Endothelial cell of umbilical vein (primary cell): ENCODE measurements at regions not wholly inside any gene's neighbourhood (a gene's known extent, or its start where the extent isn't known, plus 50 kb on each side); places are given as distances from the start of the nearest gene placed in this dataset.

Source experiments
- BruUV-seq: library from RNA; stranded (reverse); fragments of 400-500 nt; replicated peaks from 2 replicates; lab custom pipeline; 2021; lab: Mats Ljungman, UMichigan
- CTCF ChIA-PET: fragments of 300-600, 350-600 bp; sonication (Branson Sonifier 250); formaldehyde crosslinking; loops from one replicate; lab custom pipeline; 2021; ENCODE audit warnings: antibody characterized with exemption, inconsistent platforms; lab: Charles Lee
- POLR2A ChIA-PET: fragments of 300-600, 350-600 bp; sonication (Branson Sonifier 250); formaldehyde crosslinking; loops from one replicate; lab custom pipeline; 2021; ENCODE audit warnings: antibody characterized with exemption, inconsistent platforms; lab: Charles Lee
- DNase-seq: peaks from one replicate; pipeline ENCODE4 v3.0.0-alpha.2; 2011; ENCODE audit warnings: low read depth, low spot score
- FAIRE-seq: peaks from 2 replicates; lab custom pipeline; 2011; peaks lifted over from hg19 to GRCh38; lab: Jason Lieb, UNC
- H2AFZ ChIP-seq: 2 replicates; pipeline ENCODE4 v1.6.0; 2012; ENCODE audit warnings: low read depth, low read length, control low read depth, inconsistent platforms
- H3K27ac ChIP-seq: 2 replicates; pipeline ENCODE4 v1.5.1; 2011; ENCODE audit warnings: low read depth, mild to moderate bottlenecking, control low read depth, low read length, moderate library complexity; ENCODE audit not compliant: insufficient read depth
- H3K27me3 ChIP-seq, 2 experiments: 2 replicates each; pipeline versions ENCODE4 v1.6.0 to v1.6.1; 2011; ENCODE audit warnings: low read length in 2 of 2, mixed read lengths in 1 of 2; ENCODE audit not compliant: control insufficient read depth in 2 of 2, insufficient read depth in 2 of 2
- H3K36me3 ChIP-seq, 2 experiments: 2 replicates in 1 of 2; 3 replicates in 1 of 2; pipeline ENCODE4 v1.5.1; 2011; ENCODE audit warnings: low read length in 2 of 2, mild to moderate bottlenecking in 1 of 2, moderate library complexity in 1 of 2; ENCODE audit not compliant: control insufficient read depth in 2 of 2, insufficient read depth in 2 of 2; ENCODE audit errors: extremely low read depth in 1 of 2
- H3K4me1 ChIP-seq: 3 replicates; pipeline ENCODE4 v1.5.1; 2011; ENCODE audit warnings: mild to moderate bottlenecking, low read length; ENCODE audit not compliant: control insufficient read depth, insufficient read depth; ENCODE audit errors: extremely low read depth
- H3K4me2 ChIP-seq: 2 replicates; pipeline ENCODE4 v1.6.1; 2011; ENCODE audit warnings: low read length, control low read depth, mixed read lengths; ENCODE audit not compliant: insufficient read depth
- H3K4me3 ChIP-seq, 3 experiments: fragments of 200-600 bp in 1 of 3; sonication (generic), shearing (Covaris generic) in 1 of 3; replicated peaks in 1 of 3; 2 replicates each; pipeline ENCODE4 v1.5.1; 2011 to 2016; ENCODE audit warnings: control low read depth in 3 of 3, low read length in 3 of 3, mild to moderate bottlenecking in 2 of 3, inconsistent platforms in 1 of 3, low read depth in 1 of 3, moderate library complexity in 1 of 3; ENCODE audit not compliant: insufficient read depth in 1 of 3
- H3K79me2 ChIP-seq: 2 replicates; pipeline ENCODE4 v1.6.0; 2012; ENCODE audit warnings: low read length, inconsistent platforms; ENCODE audit not compliant: control insufficient read depth, insufficient read depth
- H3K9ac ChIP-seq: replicated peaks from 2 replicates; pipeline ENCODE3; 2011; ENCODE audit warnings: low read length, control low read depth; ENCODE audit not compliant: insufficient read depth; ENCODE audit errors: extremely low read depth
- H3K9me1 ChIP-seq: replicated peaks from 3 replicates; pipeline ENCODE4 v1.6.0; 2011; ENCODE audit warnings: mild to moderate bottlenecking, low read length; ENCODE audit not compliant: control insufficient read depth, insufficient read depth; ENCODE audit errors: extremely low read depth
- H3K9me3 ChIP-seq: replicated peaks from 2 replicates; pipeline ENCODE4 v1.5.1; 2012; ENCODE audit warnings: low read length, inconsistent platforms; ENCODE audit not compliant: control insufficient read depth, insufficient read depth
- H4K20me1 ChIP-seq: replicated peaks from 2 replicates; pipeline ENCODE3; 2011; ENCODE audit warnings: mild to moderate bottlenecking, low read length; ENCODE audit not compliant: control insufficient read depth, insufficient read depth; ENCODE audit errors: extremely low read depth
- EZH2 ChIP-seq: IDR thresholded peaks from 2 replicates; pipeline ENCODE4 v1.6.1; 2012; ENCODE audit warnings: borderline replicate concordance, low read depth, mild to moderate bottlenecking, moderate library complexity, low read length, inconsistent platforms; ENCODE audit not compliant: severe bottlenecking
- FOS ChIP-seq: IDR thresholded peaks from 2 replicates; pipeline ENCODE4 v1.6.1; 2011; ENCODE audit warnings: mild to moderate bottlenecking, low read length, moderate library complexity, borderline replicate concordance; ENCODE audit not compliant: insufficient read depth
- GATA2 ChIP-seq: IDR thresholded peaks from 2 replicates; pipeline ENCODE4 v1.7.0; 2011; ENCODE audit warnings: low read depth, mild to moderate bottlenecking, moderate library complexity, mixed read lengths, low read length; ENCODE audit not compliant: insufficient read length, insufficient read depth
- JUN ChIP-seq: IDR thresholded peaks from 2 replicates; pipeline ENCODE4 v1.6.1; 2011; ENCODE audit warnings: borderline replicate concordance, low read depth; ENCODE audit not compliant: insufficient read length, insufficient read depth
- MYC ChIP-seq: IDR thresholded peaks from one replicate; pipeline ENCODE4 v1.6.1; 2011; ENCODE audit warnings: mild to moderate bottlenecking, low read depth, low read length
- POLR2A ChIP-seq: IDR thresholded peaks from 2 replicates; pipeline ENCODE4 v1.6.1; 2012; ENCODE audit warnings: low read depth, mild to moderate bottlenecking, control low read depth, low read length
- POLR2AphosphoS5 ChIP-seq: IDR thresholded peaks from 2 replicates; pipeline ENCODE4 v1.6.1; 2012; ENCODE audit warnings: low read depth, mild to moderate bottlenecking, control low read depth, low read length, moderate library complexity; ENCODE audit not compliant: insufficient read depth
- dilution Hi-C: fragments of 300-500 bp; cut with MboI; formaldehyde crosslinking; loops from one replicate; pipeline ENCODE4 v1.15.0; 2019; ENCODE audit warnings: low sequenced_read_pairs; ENCODE audit not compliant: extremely low pct_ligation_motif_present
- intact Hi-C: fragments of 100-400 bp; cut with micrococcal nuclease; formaldehyde crosslinking; loops from one replicate; pipeline ENCODE4 v1.10.0; 2022
- TF ChIP-seq, protein P1 (sequence below): IDR thresholded peaks from 2 replicates; pipeline ENCODE4 v1.6.1; 2011; ENCODE audit not compliant: insufficient read depth, insufficient read length
- TF ChIP-seq, protein P2 (sequence below), 2 donors: IDR thresholded peaks; 1 replicate in 1 of 2; 2 replicates in 1 of 2; pipeline ENCODE4 v1.5.1; 2011; ENCODE audit warnings: low read length in 2 of 2, mild to moderate bottlenecking in 2 of 2, moderate library complexity in 2 of 2, control low read depth in 1 of 2, inconsistent platforms in 1 of 2, low read depth in 1 of 2; ENCODE audit not compliant: insufficient read depth in 1 of 2; ENCODE audit errors: extremely low read depth in 1 of 2

DNA sequence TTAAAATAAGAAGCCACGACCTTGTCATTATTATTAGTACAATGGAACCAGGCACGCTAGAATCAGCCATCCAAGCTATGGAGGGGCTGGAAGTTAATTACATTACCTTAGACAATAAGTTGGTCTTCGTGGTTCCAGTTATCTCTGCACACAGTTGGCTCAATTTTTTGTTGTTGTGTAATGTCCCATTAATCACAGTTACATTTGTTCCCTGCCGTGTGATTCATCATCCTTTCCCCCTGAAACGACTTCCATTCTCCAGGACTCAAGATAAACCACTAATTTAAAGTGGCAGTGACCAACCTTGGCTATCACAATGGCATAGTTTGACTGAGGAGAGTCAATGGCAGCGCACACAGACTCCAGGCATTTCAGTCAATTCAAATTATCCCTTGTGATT, 905.0 kb downstream of the RAB28 start:
- no peak for TF ChIP-seq JUN
- TF ChIP-seq GATA2 = peak; percentile 43
- H3K36me3 ChIP-seq = no peaks in the 10 kb centered on the region
- no peak overlapping the region for H3K4me3 ChIP-seq
- intact Hi-C loops (no loop called here), dilution Hi-C loops (no loop called here)
- H3K79me2 ChIP-seq = no peaks in the 10 kb centered on the region
- no peaks in the 10 kb centered on the region for H4K20me1 ChIP-seq
- H2AFZ ChIP-seq = no peak overlapping the region
- FAIRE-seq (no peak), DNase-seq (no peak)
- ChIA-PET POLR2A (no interaction called here), CTCF (no interaction called here)
- H3K9me3 ChIP-seq = no peaks in the 10 kb centered on the region
- no peak overlapping the region for H3K9ac ChIP-seq
- no peaks in the 10 kb centered on the region for H3K27me3 ChIP-seq
- BruUV-seq = no TSS peak
- no peak overlapping the region for H3K4me2 ChIP-seq
- H3K9me1 ChIP-seq = no peaks in the 10 kb centered on the region
- no peaks in the 10 kb centered on the region for H3K4me1 ChIP-seq
- no peak overlapping the region for H3K27ac ChIP-seq

DNA sequence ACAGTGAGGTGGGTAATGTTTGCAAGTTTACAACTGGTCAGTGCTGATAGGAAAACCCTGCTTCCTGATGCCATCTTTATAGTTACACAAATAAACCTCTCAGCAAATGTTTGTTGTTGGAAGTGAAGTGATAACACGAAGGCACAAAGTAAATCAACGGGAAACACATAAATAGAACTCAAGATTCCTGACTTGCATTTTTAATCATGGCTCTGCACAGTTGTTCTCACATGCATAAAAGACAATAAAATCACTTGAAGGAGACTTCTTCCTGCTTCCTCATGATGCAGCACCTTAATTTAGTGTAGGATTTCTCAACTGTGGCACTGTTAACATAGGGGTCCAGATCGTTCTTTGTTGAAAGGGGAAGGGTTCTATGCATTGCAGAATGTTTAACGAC, 907.7 kb downstream of the RAB28 start:
- no peak overlapping the region for H2AFZ ChIP-seq
- no peaks in the 10 kb centered on the region for H3K9me1 ChIP-seq
- ChIA-PET CTCF (no interaction called here), POLR2A (no interaction called here)
- no peaks in the 10 kb centered on the region for H3K9me3 ChIP-seq
- H3K79me2 ChIP-seq = no peaks in the 10 kb centered on the region
- intact Hi-C loops (no loop called here), dilution Hi-C loops (no loop called here)
- H4K20me1 ChIP-seq = no peaks in the 10 kb centered on the region
- no peak for TF ChIP-seq FOS
- TF ChIP-seq, protein P1, sequence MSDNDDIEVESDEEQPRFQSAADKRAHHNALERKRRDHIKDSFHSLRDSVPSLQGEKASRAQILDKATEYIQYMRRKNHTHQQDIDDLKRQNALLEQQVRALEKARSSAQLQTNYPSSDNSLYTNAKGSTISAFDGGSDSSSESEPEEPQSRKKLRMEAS = no peak
- TF ChIP-seq EZH2 = no peak
- TF ChIP-seq JUN = no peak
- no peak for TF ChIP-seq POLR2A
- TF ChIP-seq, protein P2, sequence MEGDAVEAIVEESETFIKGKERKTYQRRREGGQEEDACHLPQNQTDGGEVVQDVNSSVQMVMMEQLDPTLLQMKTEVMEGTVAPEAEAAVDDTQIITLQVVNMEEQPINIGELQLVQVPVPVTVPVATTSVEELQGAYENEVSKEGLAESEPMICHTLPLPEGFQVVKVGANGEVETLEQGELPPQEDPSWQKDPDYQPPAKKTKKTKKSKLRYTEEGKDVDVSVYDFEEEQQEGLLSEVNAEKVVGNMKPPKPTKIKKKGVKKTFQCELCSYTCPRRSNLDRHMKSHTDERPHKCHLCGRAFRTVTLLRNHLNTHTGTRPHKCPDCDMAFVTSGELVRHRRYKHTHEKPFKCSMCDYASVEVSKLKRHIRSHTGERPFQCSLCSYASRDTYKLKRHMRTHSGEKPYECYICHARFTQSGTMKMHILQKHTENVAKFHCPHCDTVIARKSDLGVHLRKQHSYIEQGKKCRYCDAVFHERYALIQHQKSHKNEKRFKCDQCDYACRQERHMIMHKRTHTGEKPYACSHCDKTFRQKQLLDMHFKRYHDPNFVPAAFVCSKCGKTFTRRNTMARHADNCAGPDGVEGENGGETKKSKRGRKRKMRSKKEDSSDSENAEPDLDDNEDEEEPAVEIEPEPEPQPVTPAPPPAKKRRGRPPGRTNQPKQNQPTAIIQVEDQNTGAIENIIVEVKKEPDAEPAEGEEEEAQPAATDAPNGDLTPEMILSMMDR (IDR thresholded peaks at IDR 0.05; ENCODE audit: extremely low read depth in 1 of 2, insufficient read depth in 1 of 2, low read depth in 1 of 2, low read length in 2 of 2) = no peak
- TF ChIP-seq POLR2AphosphoS5 = no peak
- no peak for TF ChIP-seq MYC
- no peak for TF ChIP-seq GATA2
- no peak overlapping the region for H3K27ac ChIP-seq
- FAIRE-seq = no peak
- H3K4me3 ChIP-seq = no peak overlapping the region
- H3K4me2 ChIP-seq = no peak overlapping the region
- H3K27me3 ChIP-seq = no peaks in the 10 kb centered on the region
- no peaks in the 10 kb centered on the region for H3K36me3 ChIP-seq
- H3K9ac ChIP-seq = no peak overlapping the region
- no peaks in the 10 kb centered on the region for H3K4me1 ChIP-seq
- no peak for DNase-seq
- BruUV-seq = no TSS peak
